ENCODE measurements at regions not wholly inside any gene's neighbourhood (a gene's known extent, or its start where the extent isn't known, plus 50 kb on each side); places are given as distances from the start of the nearest gene placed in this dataset.

- H3K4me3 ChIP-seq (ENCODE audit: low read depth, low read length): no peak overlapping the region
- no peak for TF ChIP-seq CTCF (IDR thresholded peaks at IDR 0.05; ENCODE audit: borderline replicate concordance, insufficient read depth, low read depth, low read length)
Measured at GRCh38 chr4:159003420-159004253, 99.2 kb upstream of the RAPGEF2 start.

- TF ChIP-seq CTCF (IDR thresholded peaks at IDR 0.05; ENCODE audit: borderline replicate concordance, insufficient read depth, low read depth, low read length): no peak
- H3K4me3 ChIP-seq (ENCODE audit: low read depth, low read length): no peak overlapping the region
Measured at GRCh38 chr4:159006202-159006601, 96.7 kb upstream of the RAPGEF2 start.

GRCh38 chr4:159008671-159009070, 94.2 kb upstream of the RAPGEF2 start:
- TF ChIP-seq CTCF (IDR thresholded peaks at IDR 0.05; ENCODE audit: borderline replicate concordance, insufficient read depth, low read depth, low read length): no peak
- no peak overlapping the region for H3K4me3 ChIP-seq (ENCODE audit: low read depth, low read length)

GRCh38 chr4:159009521-159009920, 93.4 kb upstream of the RAPGEF2 start:
- no peak overlapping the region for H3K4me3 ChIP-seq (ENCODE audit: low read depth, low read length)
- no peak for TF ChIP-seq CTCF (IDR thresholded peaks at IDR 0.05; ENCODE audit: borderline replicate concordance, insufficient read depth, low read depth, low read length)

GRCh38 chr4:159010100-159010499, 92.8 kb upstream of the RAPGEF2 start:
- H3K4me3 ChIP-seq (ENCODE audit: low read depth, low read length): no peak overlapping the region
- no peak for TF ChIP-seq CTCF (IDR thresholded peaks at IDR 0.05; ENCODE audit: borderline replicate concordance, insufficient read depth, low read depth, low read length)

- TF ChIP-seq CTCF (IDR thresholded peaks at IDR 0.05; ENCODE audit: borderline replicate concordance, insufficient read depth, low read depth, low read length): no peak
Measured at GRCh38 chr4:159010563-159011260, 92.2 kb upstream of the RAPGEF2 start.

GRCh38 chr4:159012381-159012780, 90.5 kb upstream of the RAPGEF2 start:
- TF ChIP-seq CTCF (IDR thresholded peaks at IDR 0.05; ENCODE audit: borderline replicate concordance, insufficient read depth, low read depth, low read length): no peak
- no peak overlapping the region for H3K4me3 ChIP-seq (ENCODE audit: low read depth, low read length)

More at GRCh38 chr4:159010563-159011260, 92.2 kb upstream of the RAPGEF2 start:
- H3K4me3 ChIP-seq (ENCODE audit: low read depth, low read length): no peak overlapping the region

All from GM12875 (cell line).